H1 (cell line): ENCODE measurements at regions not wholly inside any gene's neighbourhood (a gene's known extent, or its start where the extent isn't known, plus 50 kb on each side); places are given as distances from the start of the nearest gene placed in this dataset.

Experiments used
- CTCF ChIA-PET: fragments of 300-600 bp; sonication (Branson Sonifier 250); formaldehyde crosslinking; loops from one replicate; lab custom pipeline; 2021; ENCODE audit not compliant: partially characterized antibody; lab: Charles Lee
- POLR2A ChIA-PET: fragments of 300-600 bp; sonication (Branson Sonifier 250); formaldehyde crosslinking; loops from one replicate; lab custom pipeline; 2021; ENCODE audit warnings: inconsistent platforms; ENCODE audit not compliant: partially characterized antibody; lab: Charles Lee
- DNase-seq, 2 experiments: peaks; one replicate each; pipeline versions ENCODE4 v3.0.0 to v3.0.0-alpha.2; 2010 to 2022; ENCODE audit warnings: low spot score in 2 of 2, low read depth in 1 of 2, mixed read lengths in 1 of 2
- FAIRE-seq: peaks from 2 replicates; lab custom pipeline; 2011; peaks lifted over from hg19 to GRCh38; lab: Jason Lieb, UNC
- H2AFZ ChIP-seq: 2 replicates; pipeline ENCODE4 v1.8.1; 2012; ENCODE audit warnings: low read length, inconsistent platforms
- H2AK5ac ChIP-seq: 2 replicates; pipeline ENCODE4 v1.6.1; 2013; ENCODE audit warnings: low read depth, low read length
- H2BK120ac ChIP-seq: replicated peaks from 2 replicates; pipeline ENCODE3; 2013; ENCODE audit warnings: low read depth, low read length, inconsistent platforms
- H2BK12ac ChIP-seq: 2 replicates; pipeline ENCODE4 v1.6.1; 2013; ENCODE audit warnings: low read depth, low read length
- H2BK15ac ChIP-seq: 2 replicates; pipeline ENCODE4 v1.6.1; 2013; ENCODE audit warnings: low read length
- H2BK20ac ChIP-seq: 2 replicates; pipeline ENCODE4 v1.6.1; 2013; ENCODE audit warnings: low read length
- H2BK5ac ChIP-seq: 2 replicates; pipeline ENCODE4 v1.6.1; 2013; ENCODE audit warnings: low read depth, low read length
- H3K14ac ChIP-seq: 2 replicates; pipeline ENCODE4 v1.6.1; 2013; ENCODE audit warnings: inconsistent platforms; ENCODE audit not compliant: insufficient read length
- H3K18ac ChIP-seq: 2 replicates; pipeline ENCODE4 v1.6.1; 2013; ENCODE audit warnings: low read length; ENCODE audit errors: extremely low read depth
- H3K23ac ChIP-seq: 2 replicates; pipeline ENCODE4 v1.6.1; 2013; ENCODE audit warnings: inconsistent platforms; ENCODE audit not compliant: insufficient read length
- H3K23me2 ChIP-seq: 2 replicates; pipeline ENCODE4 v1.6.1; 2013; ENCODE audit warnings: low read depth, low read length
- H3K27ac ChIP-seq: 2 replicates; pipeline ENCODE4 v1.6.1; 2011; ENCODE audit warnings: low read depth, low read length, inconsistent platforms
- H3K27me3 ChIP-seq, 4 experiments: replicated peaks in 1 of 4; 1 replicate in 1 of 4; 2 replicates in 3 of 4; pipeline versions ENCODE4 v1.6.1 to v1.8.1; 2011 to 2013; ENCODE audit warnings: low read length in 3 of 4, mild to moderate bottlenecking in 3 of 4, inconsistent platforms in 2 of 4, mixed read lengths in 2 of 4, moderate library complexity in 1 of 4; ENCODE audit not compliant: control insufficient read depth in 3 of 4, insufficient read depth in 3 of 4; ENCODE audit errors: extremely low read depth in 1 of 4
- H3K36me3 ChIP-seq, 4 experiments: 2 replicates each; pipeline versions ENCODE4 v1.6.1 to v1.8.1; 2011 to 2013; ENCODE audit warnings: mild to moderate bottlenecking in 4 of 4, low read length in 3 of 4, moderate library complexity in 2 of 4, control low read depth in 1 of 4, inconsistent platforms in 1 of 4; ENCODE audit not compliant: insufficient read depth in 4 of 4, control insufficient read depth in 2 of 4
- H3K4ac ChIP-seq: replicated peaks from 2 replicates; pipeline ENCODE3; 2013; ENCODE audit warnings: low read length, low read depth, mixed read lengths, inconsistent platforms; ENCODE audit not compliant: insufficient read length
- H3K4me1 ChIP-seq, 4 experiments: replicated peaks in 1 of 4; 1 replicate in 1 of 4; 2 replicates in 3 of 4; pipeline versions ENCODE4 v1.6.1 to v1.8.1; 2011 to 2013; ENCODE audit warnings: low read length in 3 of 4, inconsistent platforms in 2 of 4, mixed read lengths in 1 of 4; ENCODE audit not compliant: insufficient read depth in 4 of 4, control insufficient read depth in 3 of 4
- H3K4me2 ChIP-seq, 2 experiments: 2 replicates each; pipeline versions ENCODE4 v1.6.1 to v1.8.1; 2011 to 2013; ENCODE audit warnings: low read depth in 2 of 2, low read length in 2 of 2, control low read depth in 1 of 2, inconsistent platforms in 1 of 2, mild to moderate bottlenecking in 1 of 2; ENCODE audit not compliant: insufficient read depth in 1 of 2
- H3K4me3 ChIP-seq, 4 experiments: fragments of 200-600, 300-600 bp in 1 of 4; sonication (generic), shearing (Covaris generic), sonication (Bioruptor Twin) in 1 of 4; 2 replicates each; pipeline versions ENCODE4 v1.5.1 to v1.8.1; 2011 to 2016; ENCODE audit warnings: low read length in 4 of 4, low read depth in 3 of 4, control low read depth in 2 of 4, inconsistent platforms in 2 of 4, mild to moderate bottlenecking in 2 of 4, mixed read lengths in 1 of 4, moderate library complexity in 1 of 4; ENCODE audit not compliant: insufficient read depth in 2 of 4; ENCODE audit errors: extremely low read depth in 1 of 4
- H3K56ac ChIP-seq: replicated peaks from 2 replicates; pipeline ENCODE3; 2013; ENCODE audit warnings: low read depth, mild to moderate bottlenecking, mixed read lengths, low read length, inconsistent platforms; ENCODE audit not compliant: insufficient read length
- H3K79me1 ChIP-seq: 2 replicates; pipeline ENCODE4 v1.6.1; 2013; ENCODE audit warnings: low read depth, low read length, control low read depth
- H3K79me2 ChIP-seq, 2 experiments: 2 replicates each; pipeline versions ENCODE4 v1.6.1 to v1.8.1; 2012 to 2013; ENCODE audit warnings: low read length in 2 of 2, mild to moderate bottlenecking in 2 of 2, inconsistent platforms in 1 of 2; ENCODE audit not compliant: insufficient read depth in 2 of 2, control insufficient read depth in 1 of 2
- H3K9ac ChIP-seq, 4 experiments: replicated peaks in 1 of 4; 1 replicate in 1 of 4; 2 replicates in 3 of 4; pipeline versions ENCODE4 v1.6.1 to v1.8.1; 2011 to 2013; ENCODE audit warnings: low read depth in 3 of 4, low read length in 3 of 4, control low read depth in 2 of 4, mild to moderate bottlenecking in 2 of 4, moderate library complexity in 2 of 4, inconsistent platforms in 1 of 4; ENCODE audit errors: extremely low read depth in 1 of 4
- H3K9me3 ChIP-seq, 2 experiments: 2 replicates each; pipeline versions ENCODE4 v1.6.1 to v1.8.1; 2012 to 2013; ENCODE audit warnings: mild to moderate bottlenecking in 2 of 2, moderate library complexity in 2 of 2, control low read depth in 1 of 2, inconsistent platforms in 1 of 2, low read depth in 1 of 2, low read length in 1 of 2, mixed read lengths in 1 of 2; ENCODE audit not compliant: insufficient read depth in 2 of 2
- H4K20me1 ChIP-seq, 2 experiments: replicated peaks in 1 of 2; 2 replicates each; pipeline versions ENCODE3 to v1.8.1; 2011 to 2013; ENCODE audit warnings: inconsistent platforms in 2 of 2, low read length in 2 of 2, mild to moderate bottlenecking in 1 of 2; ENCODE audit not compliant: insufficient read depth in 2 of 2, control insufficient read depth in 1 of 2
- H4K5ac ChIP-seq: 2 replicates; pipeline ENCODE4 v1.6.1; 2013; ENCODE audit warnings: low read length, low read depth, mixed read lengths, inconsistent platforms; ENCODE audit not compliant: insufficient read length
- H4K8ac ChIP-seq: 2 replicates; pipeline ENCODE4 v1.8.0; 2013; ENCODE audit warnings: mild to moderate bottlenecking, moderate library complexity, low read length, inconsistent platforms; ENCODE audit not compliant: insufficient read depth; ENCODE audit errors: extremely low read depth
- H4K91ac ChIP-seq: replicated peaks from 2 replicates; pipeline ENCODE3; 2013; ENCODE audit warnings: low read length, mixed read lengths, inconsistent platforms; ENCODE audit not compliant: insufficient read length
- NANOG ChIP-seq: IDR thresholded peaks from 2 replicates; pipeline ENCODE4 v1.6.1; 2011; ENCODE audit warnings: low read length, low read depth, mild to moderate bottlenecking, inconsistent platforms; ENCODE audit not compliant: insufficient read depth, poor library complexity, severe bottlenecking
- TBP ChIP-seq: IDR thresholded peaks from 2 replicates; pipeline ENCODE4 v1.6.1; 2011; ENCODE audit warnings: low read depth, low read length, improper control_type of control experiment
- TEAD4 ChIP-seq: IDR thresholded peaks from 2 replicates; pipeline ENCODE4 v1.6.1; 2012; ENCODE audit warnings: low read depth, low read length, inconsistent platforms, mixed read lengths
- YY1 ChIP-seq: IDR thresholded peaks from 2 replicates; pipeline ENCODE4 v1.6.1; 2011; ENCODE audit warnings: low read depth, mild to moderate bottlenecking, low read length
- WGBS, 2 experiments: shearing (Covaris generic) in 1 of 2; methylation state at CpG; one replicate each; pipeline versions ENCODE4 v1.1.6 to v1.1.7; 2013 to 2015; ENCODE audit warnings: low lambda C conversion rate in 2 of 2, mixed read lengths in 2 of 2, inconsistent platforms in 1 of 2, low coverage in 1 of 2, missing lambda C conversion rate in 1 of 2; ENCODE audit not compliant: insufficient replicate concordance in 2 of 2, insufficient coverage in 1 of 2, insufficient read length in 1 of 2; ENCODE audit errors: extremely low coverage in 1 of 2, missing lambda C conversion rate in 1 of 2; 5-methylcytosine and 5-hydroxymethylcytosine counted together

DNA sequence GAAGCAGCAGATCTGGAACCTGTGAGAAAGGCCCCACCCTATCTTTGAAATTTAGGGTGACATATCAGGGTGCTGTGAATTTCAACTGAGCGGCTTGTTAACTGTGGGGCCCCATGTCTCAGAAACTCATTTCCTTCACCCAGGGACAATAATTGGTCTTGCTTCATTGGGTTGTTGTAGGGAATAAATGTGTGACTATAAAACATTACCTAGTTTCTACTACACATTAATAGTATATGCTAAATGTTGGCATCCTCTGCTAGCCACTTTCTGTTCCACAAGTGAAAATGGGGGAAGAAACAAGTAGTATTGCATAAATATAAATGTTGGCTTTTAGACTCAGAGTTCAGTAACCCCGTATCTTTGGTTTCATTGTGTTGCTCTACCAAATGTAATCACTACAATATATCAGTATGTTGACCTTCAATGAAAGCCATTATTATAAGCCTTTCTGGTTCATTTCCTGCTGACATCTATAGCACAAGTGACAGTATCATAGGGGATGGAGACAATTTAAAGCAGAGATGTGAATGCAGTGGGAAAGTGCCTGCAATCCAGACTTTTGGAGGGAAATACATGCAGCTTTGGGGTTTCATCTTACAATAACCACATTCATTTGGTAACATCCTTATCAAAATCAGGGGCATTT lies 905.5 kb upstream of the RAG2 start:
- H3K23ac ChIP-seq = no peak overlapping the region
- H3K79me2 ChIP-seq = no peaks in the 10 kb centered on the region
- no peak overlapping the region for H3K9ac ChIP-seq
- TF ChIP-seq TBP (no peak), NANOG (no peak), YY1 (no peak), TEAD4 (no peak)
- no peaks in the 10 kb centered on the region for H3K79me1 ChIP-seq
- H3K23me2 ChIP-seq = no peaks in the 10 kb centered on the region
- no peaks in the 10 kb centered on the region for H3K27me3 ChIP-seq
- H3K18ac ChIP-seq = no peak overlapping the region
- no peak overlapping the region for H2BK15ac ChIP-seq
- POLR2A ChIA-PET = interaction anchor here (0.7 kb wide), 1 partner anchor 1212 kb away, joined by 3 read pairs; no protein-coding TSS in a partner anchor
- H3K56ac ChIP-seq = no peak overlapping the region
- H3K4me1 ChIP-seq = peaks cover 0 to 18% (median 6%) of the 10 kb centered on the region in 4 experiments; a peak in 2 of 7 replicates
- no peak overlapping the region; a peak in 1 of 4 replicates for H3K4me2 ChIP-seq
- no peak overlapping the region for H3K4me3 ChIP-seq
- H4K20me1 ChIP-seq = no peaks in the 10 kb centered on the region
- H2AK5ac ChIP-seq = no peak overlapping the region
- no peak overlapping the region for H4K8ac ChIP-seq
- H3K9me3 ChIP-seq = no peaks in the 10 kb centered on the region
- H3K14ac ChIP-seq = no peak overlapping the region
- no peak overlapping the region for H3K27ac ChIP-seq
- H2AFZ ChIP-seq = no peak overlapping the region
- CTCF ChIA-PET = interaction anchor here (0.7 kb wide), 1 partner anchor 103 kb away, joined by 3 read pairs; no protein-coding TSS in a partner anchor
- no peak overlapping the region for H3K4ac ChIP-seq
- no peak for DNase-seq
- H2BK20ac ChIP-seq = no peak overlapping the region
- no peak overlapping the region for H2BK12ac ChIP-seq
- WGBS, 2 experiments = 84% methylated on average over 2 of the region's 2 CpGs; no CpG with 5 or more reads in 1 of the 2 experiments
- H2BK5ac ChIP-seq = no peak overlapping the region
- H4K91ac ChIP-seq = no peak overlapping the region
- no peak overlapping the region for H4K5ac ChIP-seq
- H3K36me3 ChIP-seq = no peaks in the 10 kb centered on the region
- H2BK120ac ChIP-seq = no peak overlapping the region
- FAIRE-seq = no peak
